ENCODE measurements at regions not wholly inside any gene's neighbourhood (a gene's known extent, or its start where the extent isn't known, plus 50 kb on each side); places are given as distances from the start of the nearest gene placed in this dataset.

DNA sequence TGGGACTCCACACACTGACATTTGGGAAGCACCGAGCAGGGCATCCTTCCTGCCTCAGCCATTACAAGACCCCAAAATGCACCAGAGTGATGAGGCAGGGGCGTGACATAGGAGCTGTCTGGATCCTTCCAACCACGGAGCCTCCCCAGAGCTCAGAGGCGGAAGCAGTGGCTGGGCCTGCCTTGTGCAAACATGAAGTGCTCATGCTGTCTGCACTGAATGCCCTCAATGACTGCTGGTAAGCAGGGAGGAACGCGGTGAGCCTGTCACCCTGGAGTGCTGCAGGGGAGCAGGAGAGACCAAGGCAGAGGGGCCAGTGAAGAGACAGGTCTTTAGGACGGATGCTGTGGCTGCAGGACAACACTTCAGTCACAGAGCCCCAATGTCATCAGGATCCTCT, 60.2 kb upstream of the HRH2 start:
- H3K27me3 ChIP-seq (ENCODE audit: control insufficient read depth, insufficient read depth, low read length): no peaks in the 10 kb centered on the region
- no peak for DNase-seq (ENCODE audit: low read depth)
- no peaks in the 10 kb centered on the region for H3K36me3 ChIP-seq (ENCODE audit: control insufficient read depth, insufficient read depth, low read length)
- CTCF ChIA-PET: interaction anchor here (1.1 kb wide), 1 partner anchor 63 kb away, joined by 3 read pairs; no protein-coding TSS in a partner anchor
- POLR2A ChIA-PET: no interaction called here
- H3K4me3 ChIP-seq (ENCODE audit: low read depth, low read length): no peak overlapping the region
- TF ChIP-seq, protein P1, sequence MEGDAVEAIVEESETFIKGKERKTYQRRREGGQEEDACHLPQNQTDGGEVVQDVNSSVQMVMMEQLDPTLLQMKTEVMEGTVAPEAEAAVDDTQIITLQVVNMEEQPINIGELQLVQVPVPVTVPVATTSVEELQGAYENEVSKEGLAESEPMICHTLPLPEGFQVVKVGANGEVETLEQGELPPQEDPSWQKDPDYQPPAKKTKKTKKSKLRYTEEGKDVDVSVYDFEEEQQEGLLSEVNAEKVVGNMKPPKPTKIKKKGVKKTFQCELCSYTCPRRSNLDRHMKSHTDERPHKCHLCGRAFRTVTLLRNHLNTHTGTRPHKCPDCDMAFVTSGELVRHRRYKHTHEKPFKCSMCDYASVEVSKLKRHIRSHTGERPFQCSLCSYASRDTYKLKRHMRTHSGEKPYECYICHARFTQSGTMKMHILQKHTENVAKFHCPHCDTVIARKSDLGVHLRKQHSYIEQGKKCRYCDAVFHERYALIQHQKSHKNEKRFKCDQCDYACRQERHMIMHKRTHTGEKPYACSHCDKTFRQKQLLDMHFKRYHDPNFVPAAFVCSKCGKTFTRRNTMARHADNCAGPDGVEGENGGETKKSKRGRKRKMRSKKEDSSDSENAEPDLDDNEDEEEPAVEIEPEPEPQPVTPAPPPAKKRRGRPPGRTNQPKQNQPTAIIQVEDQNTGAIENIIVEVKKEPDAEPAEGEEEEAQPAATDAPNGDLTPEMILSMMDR (IDR thresholded peaks at IDR 0.05; ENCODE audit: insufficient read depth, low read depth, low read length): no peak

- POLR2A ChIA-PET: no interaction called here
- no peak overlapping the region for H3K4me3 ChIP-seq (ENCODE audit: low read depth, low read length)
- no peaks in the 10 kb centered on the region for H3K36me3 ChIP-seq (ENCODE audit: control insufficient read depth, insufficient read depth, low read length)
- TF ChIP-seq, protein P1 (IDR thresholded peaks at IDR 0.05; ENCODE audit: insufficient read depth, low read depth, low read length): no peak
- no peaks in the 10 kb centered on the region for H3K27me3 ChIP-seq (ENCODE audit: control insufficient read depth, insufficient read depth, low read length)
- no peak for DNase-seq (ENCODE audit: low read depth)
- CTCF ChIA-PET: no interaction called here
These were observed 59.1 kb upstream of the HRH2 start for GRCh38 chr5:175598774-175599173.

DNA sequence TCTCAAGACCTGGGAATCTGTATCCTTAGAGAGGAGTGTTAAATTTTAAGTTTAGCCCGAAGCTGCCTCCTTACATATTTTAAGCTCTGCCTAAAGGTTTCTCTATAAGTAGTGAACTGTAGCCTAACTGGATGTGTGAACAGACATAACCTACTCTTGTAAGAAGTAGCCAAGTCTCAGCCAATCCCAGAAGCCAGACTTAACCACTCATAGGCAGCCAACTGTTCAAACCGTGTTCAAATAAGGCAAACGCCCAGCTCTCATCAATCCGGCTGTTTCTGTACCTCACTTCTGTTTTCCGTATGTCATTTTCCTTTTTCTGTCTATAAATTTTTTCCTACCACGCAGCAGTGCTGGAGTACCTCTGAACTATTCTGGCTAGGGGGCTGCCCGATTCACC, 58.7 kb upstream of the HRH2 start:
- no peak for DNase-seq (ENCODE audit: low read depth)
- ChIA-PET POLR2A (no interaction called here), CTCF (no interaction called here)
- TF ChIP-seq, protein P1 (IDR thresholded peaks at IDR 0.05; ENCODE audit: insufficient read depth, low read depth, low read length): no peak
- H3K4me3 ChIP-seq (ENCODE audit: low read depth, low read length): no peak overlapping the region
- no peaks in the 10 kb centered on the region for H3K36me3 ChIP-seq (ENCODE audit: control insufficient read depth, insufficient read depth, low read length)
- H3K27me3 ChIP-seq (ENCODE audit: control insufficient read depth, insufficient read depth, low read length): no peaks in the 10 kb centered on the region

GRCh38 chr5:175603987-175604739, 53.7 kb upstream of the HRH2 start:
- Histone ChIP-seq H3K27me3 (ENCODE audit: control insufficient read depth, insufficient read depth, low read length) (no peaks in the 10 kb centered on the region), H3K36me3 (ENCODE audit: control insufficient read depth, insufficient read depth, low read length) (no peaks in the 10 kb centered on the region), H3K4me3 (ENCODE audit: low read depth, low read length) (no peak overlapping the region)
- TF ChIP-seq, protein P1 (IDR thresholded peaks at IDR 0.05; ENCODE audit: insufficient read depth, low read depth, low read length): no peak
- no peak for DNase-seq (ENCODE audit: low read depth)
- CTCF ChIA-PET: no interaction called here
- POLR2A ChIA-PET: no interaction called here

DNA sequence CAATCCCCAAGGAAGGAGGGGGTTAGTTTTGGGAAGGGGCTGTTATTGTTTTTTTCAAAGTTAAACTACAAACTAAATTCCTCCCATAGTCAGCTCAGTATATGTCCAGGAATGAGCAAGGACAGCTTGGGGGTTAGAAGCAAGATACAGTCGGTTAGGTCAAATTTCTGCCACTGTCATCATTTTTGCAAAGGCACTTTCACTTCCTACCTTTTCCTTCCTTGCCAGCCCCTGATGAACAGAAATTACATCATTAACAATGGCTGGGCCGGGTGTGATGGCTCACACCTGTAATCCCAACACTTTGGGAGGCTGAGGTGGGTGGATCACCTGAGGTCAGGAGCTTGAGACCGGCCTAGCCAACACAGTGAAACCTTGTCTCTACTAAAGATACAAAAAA, 51.5 kb upstream of the HRH2 start:
- ChIA-PET CTCF (no interaction called here), POLR2A (no interaction called here)

More for the DNA sequence above, 51.5 kb upstream of the HRH2 start:
- Histone ChIP-seq H3K36me3 (ENCODE audit: control insufficient read depth, insufficient read depth, low read length) (no peaks in the 10 kb centered on the region), H3K27me3 (ENCODE audit: control insufficient read depth, insufficient read depth, low read length) (no peaks in the 10 kb centered on the region), H3K4me3 (ENCODE audit: low read depth, low read length) (no peak overlapping the region)
- no peak for DNase-seq (ENCODE audit: low read depth)
- TF ChIP-seq, protein P1 (IDR thresholded peaks at IDR 0.05; ENCODE audit: insufficient read depth, low read depth, low read length): no peak
